HPDE6-E6E7 (cell line): ENCODE measurements at regions not wholly inside any gene's neighbourhood (a gene's known extent, or its start where the extent isn't known, plus 50 kb on each side); places are given as distances from the start of the nearest gene placed in this dataset.
"Not testable (repeated sequence)": the region's sequence is repeated elsewhere in the genome, so short reads cannot be mapped to it uniquely, and the experiment has no call there.

Source experiments
- DNase-seq: peaks from one replicate; pipeline ENCODE4 v3.0.0; 2011; ENCODE audit warnings: missing footprints; ENCODE audit errors: extremely low spot score

DNA sequence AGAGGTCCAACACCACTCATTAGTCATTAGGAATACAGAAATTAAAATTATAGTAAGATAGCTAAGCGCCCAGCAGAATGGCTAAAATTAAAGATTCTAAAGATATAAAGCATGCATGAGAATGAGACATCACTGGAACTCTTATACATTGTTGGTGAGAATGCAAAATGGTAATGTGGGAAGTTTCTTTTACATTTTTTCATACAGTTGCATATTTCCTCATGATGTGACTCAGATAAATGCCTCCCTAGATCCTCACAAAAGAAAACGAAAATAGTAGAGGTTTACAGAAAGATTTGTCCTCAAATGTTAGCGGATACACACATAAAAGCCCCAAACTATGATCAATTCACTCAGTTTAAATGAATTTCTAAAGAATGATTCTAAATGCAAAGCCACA, 633.7 kb upstream of the GJE1 start:
- no peak for DNase-seq

DNA sequence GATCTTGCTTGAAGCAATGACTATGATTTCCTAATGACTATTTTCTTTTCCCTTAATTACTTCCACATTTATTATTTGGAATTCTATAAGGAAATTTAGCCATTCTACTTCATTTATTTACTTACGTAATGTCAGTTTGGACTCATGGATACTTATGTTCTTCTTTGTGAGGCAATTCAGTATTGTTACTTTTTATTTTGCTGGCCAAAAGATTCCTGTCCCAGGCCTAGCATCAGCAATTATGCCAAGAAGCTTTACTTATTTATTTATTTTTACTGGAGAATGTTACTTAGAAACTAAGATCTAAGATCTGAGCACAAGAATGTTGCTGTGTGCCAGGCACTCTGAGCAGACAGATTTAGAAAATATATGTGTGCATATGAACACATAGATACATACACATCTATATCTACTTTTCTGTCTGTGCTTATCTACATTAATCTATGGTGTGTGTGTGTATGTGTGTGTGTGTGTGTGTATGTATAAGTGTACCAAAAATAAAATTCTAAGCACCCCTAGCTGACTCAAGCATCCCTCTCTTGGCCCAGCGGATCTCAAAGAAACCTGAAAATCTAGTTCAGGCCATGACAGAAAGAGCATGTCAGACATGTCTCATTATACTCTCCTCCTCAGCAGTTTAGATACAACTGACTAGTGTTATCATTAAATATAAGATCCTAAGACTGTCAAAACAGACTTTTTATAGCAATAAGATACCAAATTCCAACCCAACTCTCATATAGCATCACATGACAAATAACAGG, 640.0 kb upstream of the GJE1 start:
- DNase-seq = no peak

DNA sequence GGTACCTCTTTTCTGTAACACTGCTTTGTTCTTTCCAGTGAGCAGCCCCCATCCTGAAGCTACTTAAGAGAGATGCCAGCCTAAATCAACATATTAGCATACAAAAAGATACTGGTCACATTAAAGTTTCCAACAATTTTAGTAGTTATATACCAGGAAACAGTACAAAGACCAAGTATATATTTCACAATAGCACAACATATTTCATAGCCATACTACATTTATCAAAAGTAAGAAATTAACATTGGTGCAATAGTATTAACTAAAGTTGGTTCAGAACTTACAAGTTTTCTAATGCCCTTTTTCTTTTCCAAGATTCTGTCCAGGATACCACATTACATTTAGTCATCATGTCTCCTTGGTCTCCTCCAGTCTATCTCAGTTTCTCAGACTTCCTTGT, 641.0 kb upstream of the GJE1 start:
- no peak for DNase-seq

DNA sequence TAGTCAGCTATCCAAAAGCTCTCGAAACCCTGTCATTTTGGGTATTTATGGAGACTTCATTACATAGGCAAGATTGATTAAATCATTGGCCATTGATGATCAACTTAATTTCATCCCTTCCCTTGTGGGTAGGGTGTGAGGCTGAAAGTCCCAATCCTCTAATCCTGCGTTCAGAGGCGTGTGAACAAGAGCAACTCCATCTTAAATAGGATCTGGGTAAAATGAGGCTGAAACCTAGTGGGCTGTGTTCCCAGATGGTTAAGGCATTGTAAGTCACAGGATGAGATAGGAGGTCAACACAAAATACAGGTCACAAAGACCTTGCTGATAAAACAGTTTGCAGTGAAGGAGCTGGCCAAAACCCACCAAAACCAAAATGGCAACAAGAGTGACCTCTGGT, 641.7 kb upstream of the GJE1 start:
- DNase-seq = no peak

DNA sequence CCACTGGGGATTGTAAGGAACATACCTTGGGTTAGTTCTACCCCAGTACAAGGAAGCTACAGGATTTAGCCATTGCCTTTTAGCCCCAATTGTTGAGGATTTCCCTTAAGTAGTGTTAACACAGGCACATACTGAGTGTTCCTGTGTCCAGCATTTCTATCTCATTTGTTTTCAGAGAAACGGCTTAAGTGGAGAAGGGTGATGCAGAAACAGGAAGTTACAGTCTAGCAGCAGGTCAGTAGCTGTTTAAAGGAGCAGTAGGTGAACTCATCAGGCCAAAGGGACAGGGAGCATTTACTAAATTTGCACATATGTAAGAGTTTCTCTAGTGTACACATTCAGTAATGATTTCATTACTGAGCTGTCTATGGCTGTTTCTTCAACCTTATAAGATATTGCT, 644.2 kb upstream of the GJE1 start:
- no peak for DNase-seq

DNA sequence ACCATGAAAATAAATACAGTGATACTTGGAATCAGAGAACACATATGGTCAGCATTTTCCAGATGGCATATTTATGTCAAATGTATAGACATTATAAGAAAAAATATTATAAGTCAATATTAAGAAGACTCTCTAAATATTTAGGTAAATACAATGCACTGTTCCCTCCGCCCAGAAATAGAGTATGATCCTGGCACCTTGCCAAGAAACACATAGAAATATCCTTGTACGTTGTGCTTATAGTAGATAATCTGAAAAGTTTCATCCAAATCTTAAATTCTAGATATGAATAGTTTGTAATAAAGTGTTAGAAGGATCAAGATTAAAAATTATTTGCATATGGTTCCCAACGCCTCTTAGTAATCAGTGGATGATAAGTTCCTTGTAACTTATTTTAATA, 645.8 kb upstream of the GJE1 start:
- DNase-seq = no peak

DNA sequence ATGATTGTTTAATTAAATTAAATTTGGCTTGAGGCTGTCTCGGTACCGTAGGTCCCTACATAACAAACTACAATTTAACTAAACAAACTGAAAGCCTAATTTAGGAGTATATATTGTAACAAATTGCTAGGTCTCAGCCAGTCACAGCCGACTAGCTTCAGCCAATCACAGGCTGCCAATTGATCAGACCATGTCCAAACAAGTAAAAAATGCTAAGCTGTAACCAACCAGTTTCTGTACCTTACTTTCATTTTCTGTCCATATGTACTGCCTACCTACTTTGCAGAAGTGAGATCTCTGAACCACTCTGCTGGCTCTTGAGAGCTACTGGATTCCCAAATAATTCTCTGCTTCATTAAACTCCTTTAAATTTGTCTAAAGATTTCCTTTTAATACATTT, 648.0 kb upstream of the GJE1 start:
- no peak for DNase-seq

DNA sequence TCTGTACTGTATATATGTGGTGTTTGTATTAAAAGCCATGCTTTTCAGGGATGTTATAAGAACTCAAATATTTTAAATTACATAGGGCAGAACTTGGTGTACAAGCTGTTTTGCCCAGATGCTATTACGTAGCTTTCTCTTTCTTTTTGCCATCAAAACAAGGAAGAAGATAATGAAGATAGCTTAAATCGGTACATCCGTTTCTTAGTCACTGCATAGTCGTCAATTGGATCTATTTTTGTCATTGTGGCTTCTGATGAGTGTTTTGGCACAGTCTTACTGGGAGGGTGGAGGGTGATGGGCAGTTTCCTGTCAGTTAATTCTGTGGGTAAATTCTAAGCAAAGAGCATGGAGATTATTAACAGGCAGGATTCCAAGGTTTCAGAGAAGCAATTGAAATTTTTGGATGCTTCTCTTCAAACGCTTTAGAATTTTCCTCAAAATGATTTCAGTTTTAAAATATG, 649.1 kb upstream of the GJE1 start:
- DNase-seq = peak; percentile 21

DNA sequence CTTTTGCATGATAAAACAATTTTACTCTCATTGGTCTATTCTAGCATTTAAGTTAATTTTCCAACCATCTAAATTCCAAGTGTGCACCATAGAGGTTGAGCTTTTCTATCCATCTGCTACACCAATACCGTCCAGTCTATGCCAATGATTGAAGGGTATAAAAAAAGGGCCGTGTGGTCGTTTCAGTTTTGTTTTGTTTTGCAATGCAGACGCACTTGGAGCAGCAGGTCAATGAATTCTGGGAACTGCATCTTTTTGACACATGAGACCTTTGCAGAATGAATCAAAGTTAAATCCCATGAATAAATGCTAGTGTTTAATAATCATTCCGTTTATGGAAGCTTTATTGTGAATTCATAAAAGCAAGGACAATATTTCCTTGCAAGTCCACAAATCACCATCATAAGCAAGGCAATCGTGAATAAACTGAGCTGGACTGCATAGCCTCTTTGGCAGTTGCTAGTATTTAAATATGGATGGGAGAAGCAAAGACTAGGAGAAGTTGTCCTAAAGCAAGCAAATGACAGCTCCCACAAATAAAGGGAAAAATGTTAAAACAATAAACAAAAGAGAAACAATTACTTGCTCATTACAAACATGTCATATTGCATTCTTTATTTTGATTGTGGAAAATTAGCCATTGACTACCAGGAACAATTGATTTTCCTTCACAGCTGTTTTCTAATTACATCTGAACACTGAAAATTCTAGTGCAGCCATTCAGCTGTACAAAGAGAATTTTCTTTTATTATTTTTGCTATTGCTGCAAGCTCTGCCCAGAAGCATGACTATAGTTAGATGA, 649.7 kb upstream of the GJE1 start:
- no peak for DNase-seq

DNA sequence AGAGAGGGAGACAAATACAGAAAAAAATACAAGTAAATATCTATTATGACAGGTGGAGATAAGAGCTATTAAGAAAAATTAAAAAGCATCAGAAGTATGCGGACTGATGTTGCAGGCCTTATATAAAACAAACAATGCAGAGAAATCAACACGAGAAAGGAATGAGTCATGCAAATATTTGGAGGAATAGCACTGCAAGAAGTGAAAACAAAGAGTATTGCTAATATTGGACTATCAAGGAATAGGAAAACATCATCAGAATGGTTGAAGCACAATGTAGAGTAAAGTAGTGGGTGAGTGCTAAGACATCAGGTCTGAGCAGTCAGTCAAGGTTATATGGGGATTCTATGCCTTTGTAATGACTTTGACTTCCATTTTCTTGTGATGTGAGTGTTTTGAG, 657.5 kb upstream of the GJE1 start:
- DNase-seq = no peak

DNA sequence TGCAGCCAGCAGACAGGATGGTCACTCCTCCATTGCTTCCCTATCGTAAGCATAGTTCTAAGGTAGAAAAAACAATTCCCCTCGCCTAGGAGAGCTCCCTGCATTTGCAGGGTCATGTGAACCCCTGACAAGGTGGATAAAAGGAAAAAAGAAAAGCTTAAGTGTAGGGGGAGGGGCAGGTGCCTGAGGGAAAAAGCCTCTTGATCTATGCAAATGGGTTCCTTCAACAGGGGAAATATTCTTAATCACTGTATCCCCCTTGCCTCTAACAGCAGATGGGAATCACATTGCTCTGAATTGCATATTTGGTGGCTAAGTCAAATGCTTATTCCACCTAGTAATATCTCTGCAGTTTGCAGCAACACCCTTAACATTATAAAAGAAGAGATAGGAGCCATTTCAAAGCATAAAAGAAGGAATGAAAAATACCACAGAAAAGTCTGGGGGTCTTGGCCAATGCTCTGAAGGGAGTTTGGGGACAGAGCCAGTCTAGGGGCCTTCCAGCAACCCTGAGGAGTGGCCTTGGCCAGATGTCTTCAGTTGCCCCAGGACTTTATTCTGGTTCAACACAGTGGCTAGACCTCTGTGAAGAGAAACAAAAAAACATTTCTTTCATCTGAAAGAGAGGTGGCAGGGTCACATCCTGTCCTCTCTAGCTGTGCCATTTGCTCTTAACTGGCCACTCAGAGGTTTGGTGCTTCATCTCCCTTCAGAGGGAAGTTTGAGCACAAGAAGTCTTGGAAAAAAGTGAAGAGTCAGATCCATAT, 660.4 kb upstream of the GJE1 start:
- no peak for DNase-seq

DNA sequence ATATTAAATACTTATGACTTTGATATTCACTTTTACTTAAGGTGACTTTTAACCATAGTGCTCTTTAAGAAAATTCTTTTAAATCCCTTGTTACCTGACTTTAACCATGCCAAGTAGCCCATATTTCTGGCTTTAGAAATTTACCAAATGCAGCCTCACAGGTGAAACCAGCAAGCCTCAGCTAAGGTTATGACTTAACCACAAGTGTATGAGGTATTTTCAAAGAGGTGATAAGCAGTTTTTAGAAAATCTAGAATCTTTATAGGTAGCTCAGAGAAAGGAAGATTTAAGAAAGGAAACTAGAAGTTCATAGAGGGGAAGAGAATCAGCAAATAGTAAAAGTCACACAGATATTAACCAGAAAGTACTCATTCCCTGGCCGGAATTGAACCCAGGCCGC, 661.9 kb upstream of the GJE1 start:
- no peak for DNase-seq

DNA sequence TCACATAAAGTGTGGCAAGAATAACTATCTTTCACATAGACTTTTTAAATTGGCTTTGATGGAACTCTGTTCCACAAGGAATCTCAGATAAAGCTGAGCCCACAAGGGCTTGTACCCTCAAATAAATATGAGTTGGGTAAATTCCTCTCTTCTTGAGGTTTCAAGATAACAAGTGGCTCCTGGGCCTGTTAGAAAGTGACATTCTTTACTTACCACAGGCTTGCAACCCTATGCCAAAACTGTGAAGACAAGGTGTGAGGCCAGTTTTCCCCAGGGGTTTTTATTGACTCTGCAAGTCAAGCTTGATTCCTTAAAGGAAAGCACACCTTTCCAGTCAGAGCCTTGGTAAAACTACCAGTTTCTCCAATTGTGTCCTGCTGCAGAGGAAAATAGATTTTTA, 664.8 kb upstream of the GJE1 start:
- DNase-seq = no peak

DNA sequence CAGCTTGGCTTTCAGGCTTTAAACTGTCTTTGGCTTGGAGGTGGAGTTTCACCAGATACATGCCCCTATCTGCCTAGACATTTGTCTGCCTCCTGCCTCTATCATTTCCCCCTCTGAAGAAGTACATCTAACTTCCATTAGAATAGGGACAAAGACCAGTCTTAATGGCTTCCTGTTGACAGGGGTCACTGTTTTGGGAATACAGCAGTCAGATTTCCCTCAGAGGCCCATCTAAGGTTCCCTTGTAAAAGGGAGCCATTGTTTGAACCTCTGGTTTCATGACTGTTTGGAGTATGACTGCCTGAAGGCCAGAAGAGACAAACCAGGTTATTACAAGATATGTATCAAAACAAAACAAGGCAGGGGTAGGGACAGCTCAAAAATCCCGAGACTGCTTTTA, 665.7 kb upstream of the GJE1 start:
- DNase-seq = no peak

DNA sequence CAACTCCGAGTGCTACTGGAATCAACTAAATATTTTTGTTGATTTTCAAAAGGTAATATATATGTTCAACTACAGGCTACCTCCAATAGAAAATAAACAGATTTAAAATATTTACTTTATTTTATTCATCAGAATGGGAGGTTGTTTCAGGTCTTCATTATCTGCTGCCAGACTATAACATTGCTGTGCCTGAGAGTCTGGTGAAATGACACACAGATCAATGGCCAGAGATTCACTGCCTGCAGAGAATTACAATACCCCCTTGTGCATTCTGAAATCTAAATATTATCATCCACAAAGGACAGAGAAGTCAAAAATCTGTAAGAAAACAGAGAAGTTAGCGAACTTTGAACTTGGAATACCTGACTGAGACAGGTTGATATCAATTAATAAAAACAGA, 667.8 kb upstream of the GJE1 start:
- no peak for DNase-seq

DNA sequence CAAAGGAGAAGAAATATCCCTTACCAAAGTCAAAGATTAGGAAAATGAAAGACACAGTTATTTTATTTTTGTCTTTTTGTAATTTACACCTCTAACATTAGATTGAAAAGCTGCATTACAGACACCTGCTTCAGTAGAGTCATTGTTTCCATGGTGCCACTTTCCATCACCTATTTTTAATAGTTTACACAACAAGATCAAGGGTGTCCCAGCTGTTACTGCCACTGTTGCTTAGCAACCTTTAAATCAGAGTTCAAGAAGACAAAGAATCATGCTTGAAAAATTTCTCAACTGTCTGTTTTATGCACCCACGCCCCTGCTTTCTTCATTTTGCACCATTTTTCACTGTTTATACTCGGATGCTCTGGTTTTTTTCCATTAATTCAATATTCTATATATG, 668.2 kb upstream of the GJE1 start:
- DNase-seq = no peak

DNA sequence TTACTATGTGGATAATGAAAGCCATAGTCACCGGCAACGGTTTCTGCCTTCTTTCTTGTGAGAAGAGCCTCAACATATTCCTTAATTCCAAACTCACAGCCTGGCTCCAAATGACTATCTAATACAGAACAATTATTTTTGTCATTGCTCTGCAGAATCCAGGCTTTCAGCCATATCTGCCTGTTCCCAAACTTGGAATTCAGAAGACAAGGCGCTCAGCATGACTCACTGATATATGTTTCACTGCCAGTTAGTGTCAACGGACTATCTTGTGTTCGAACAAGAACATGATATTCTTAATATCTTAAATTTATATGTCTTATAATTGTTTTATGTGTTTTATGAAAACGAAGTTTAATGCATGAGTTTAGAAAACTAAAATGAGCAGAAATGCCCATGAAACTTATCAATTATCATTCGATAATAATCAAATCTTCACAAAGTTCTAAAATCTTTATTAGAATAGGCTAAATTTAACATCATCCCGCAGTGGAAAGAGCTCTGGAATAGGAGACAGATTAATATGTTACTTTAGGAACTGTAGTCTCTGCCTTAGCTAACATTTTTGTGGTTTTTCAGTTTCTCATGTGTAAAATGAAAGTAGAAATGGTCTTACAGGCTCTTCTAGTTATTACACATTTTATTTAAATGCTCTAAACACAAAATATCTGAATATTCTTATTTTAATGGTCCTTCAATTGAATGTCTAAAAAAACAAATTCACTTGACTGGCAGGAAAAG, 669.3 kb upstream of the GJE1 start:
- no peak for DNase-seq

DNA sequence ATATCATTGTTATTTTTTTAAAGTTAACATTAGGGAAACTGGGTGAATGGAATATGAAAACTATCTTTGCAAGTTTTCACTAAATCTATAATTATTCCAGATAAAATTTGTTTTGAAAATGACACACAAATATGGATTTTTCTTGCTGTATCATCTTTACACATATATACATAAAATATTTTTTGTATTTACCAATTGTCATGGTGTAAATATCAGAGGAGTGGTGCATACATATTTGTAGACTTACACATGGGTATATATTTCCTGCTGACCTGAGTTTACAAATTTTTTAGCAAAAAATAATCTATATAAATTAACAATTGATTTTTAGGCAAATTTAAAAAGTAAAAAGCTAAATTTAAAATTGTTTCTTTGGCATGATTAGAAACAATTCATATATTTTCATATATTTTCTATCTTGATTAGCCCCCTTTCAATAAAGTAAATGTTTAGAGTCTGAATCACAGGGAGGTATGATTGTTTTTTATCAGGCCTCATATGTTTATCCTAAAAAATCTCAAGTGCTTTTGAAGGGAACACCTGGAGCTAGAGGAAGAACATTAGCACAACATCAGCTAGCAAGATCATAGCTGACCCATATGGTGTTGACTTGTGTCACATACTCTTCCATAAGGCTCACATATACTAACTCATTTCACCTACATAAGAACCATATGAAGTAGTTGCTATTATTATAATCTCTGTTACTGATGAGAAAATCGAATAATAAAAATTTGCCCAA, 671.8 kb upstream of the GJE1 start:
- no peak for DNase-seq

DNA sequence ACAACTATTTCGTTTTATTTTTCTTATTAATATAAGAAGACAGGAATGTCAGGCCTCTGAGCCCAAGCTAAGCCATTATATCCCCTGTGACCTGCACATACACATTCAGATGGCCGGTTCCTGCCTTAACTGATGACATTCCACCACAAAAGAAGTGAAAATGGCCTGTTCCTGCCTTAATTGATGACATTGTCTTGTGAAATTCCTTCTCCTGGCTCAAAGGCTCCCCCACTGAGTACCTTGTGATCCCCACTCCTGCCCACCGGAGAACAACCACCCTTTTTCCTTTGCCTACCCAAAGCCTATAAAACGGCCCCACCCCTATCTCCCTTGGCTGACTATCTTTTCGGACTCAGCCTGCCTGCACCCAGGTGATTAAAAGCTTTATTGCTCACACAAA, 672.5 kb upstream of the GJE1 start:
- not testable (repeated sequence) for DNase-seq

DNA sequence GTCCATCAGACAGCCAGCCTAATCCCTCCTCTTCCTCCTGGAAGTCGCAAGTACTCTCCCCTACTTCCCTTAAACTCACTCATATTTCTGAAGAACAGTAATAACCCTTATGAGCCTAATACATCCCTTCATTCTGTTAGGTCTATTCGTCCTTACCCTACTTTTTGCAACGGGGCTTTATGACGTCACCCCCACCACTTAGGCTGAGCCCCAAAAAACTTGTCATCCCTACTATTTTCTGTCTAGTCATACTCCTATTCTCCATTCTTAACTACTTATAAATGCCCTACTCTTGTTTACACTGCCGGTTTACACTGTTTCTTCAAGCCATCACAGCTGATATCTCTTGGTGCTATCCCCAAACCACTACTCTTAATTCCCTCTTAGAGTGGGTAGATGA, 674.7 kb upstream of the GJE1 start:
- DNase-seq = not testable (repeated sequence)

DNA sequence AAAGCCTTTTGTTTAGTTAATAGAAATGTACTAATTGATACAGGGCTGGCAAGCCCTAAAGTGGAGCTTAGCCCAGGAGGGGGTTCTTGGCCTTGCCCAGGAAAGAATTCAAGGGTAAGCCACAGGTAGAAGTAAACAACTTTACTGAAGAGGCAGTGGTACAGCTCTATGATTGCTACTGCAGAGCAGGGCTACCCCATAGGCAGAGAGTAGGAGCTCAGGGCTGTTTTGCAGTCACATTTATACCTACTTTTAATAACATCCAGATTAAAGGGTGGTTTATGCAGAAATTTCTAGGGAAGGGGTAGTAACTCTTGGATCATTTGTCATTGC, 680.4 kb upstream of the GJE1 start:
- DNase-seq = no peak
